LNCaP clone FGC (cell line): ENCODE measurements at regions not wholly inside any gene's neighbourhood (a gene's known extent, or its start where the extent isn't known, plus 50 kb on each side); places are given as distances from the start of the nearest gene placed in this dataset.
"Not testable (repeated sequence)": the region's sequence is repeated elsewhere in the genome, so short reads cannot be mapped to it uniquely, and the experiment has no call there.

Experiments used
- DNase-seq: peaks from one replicate; pipeline ENCODE4 v3.0.0-alpha.2; 2011; ENCODE audit warnings: low read depth
- H3K4me3 ChIP-seq: 2 replicates; pipeline ENCODE4 v1.5.1; 2011; ENCODE audit warnings: mild to moderate bottlenecking, low read depth, low read length, control low read depth
- TF ChIP-seq, protein P1 (sequence below): IDR thresholded peaks from 2 replicates; pipeline ENCODE4 v1.5.1; 2012; ENCODE audit warnings: mild to moderate bottlenecking; ENCODE audit not compliant: control insufficient read depth, insufficient read depth; ENCODE audit errors: extremely low read depth

DNA sequence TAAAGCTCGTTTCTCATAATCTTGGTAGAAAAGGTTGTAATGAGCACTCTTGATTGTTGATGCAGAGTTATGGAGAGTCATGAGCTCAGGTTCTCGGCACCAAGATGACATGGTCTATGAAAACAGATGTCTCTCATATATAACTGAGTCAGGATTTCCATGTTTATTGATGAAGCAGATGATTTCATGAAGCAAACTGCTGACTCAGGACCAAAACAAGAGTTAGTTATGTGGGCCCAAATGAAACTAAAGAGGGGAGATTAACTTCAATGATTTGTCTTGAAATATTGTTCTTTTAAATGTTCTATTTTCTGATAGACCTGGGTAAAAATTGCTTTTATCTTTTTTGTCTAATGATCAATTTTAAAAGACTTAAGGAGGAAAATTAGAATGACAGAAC, 258.6 kb upstream of the CTNND2 start:
- TF ChIP-seq, protein P1, sequence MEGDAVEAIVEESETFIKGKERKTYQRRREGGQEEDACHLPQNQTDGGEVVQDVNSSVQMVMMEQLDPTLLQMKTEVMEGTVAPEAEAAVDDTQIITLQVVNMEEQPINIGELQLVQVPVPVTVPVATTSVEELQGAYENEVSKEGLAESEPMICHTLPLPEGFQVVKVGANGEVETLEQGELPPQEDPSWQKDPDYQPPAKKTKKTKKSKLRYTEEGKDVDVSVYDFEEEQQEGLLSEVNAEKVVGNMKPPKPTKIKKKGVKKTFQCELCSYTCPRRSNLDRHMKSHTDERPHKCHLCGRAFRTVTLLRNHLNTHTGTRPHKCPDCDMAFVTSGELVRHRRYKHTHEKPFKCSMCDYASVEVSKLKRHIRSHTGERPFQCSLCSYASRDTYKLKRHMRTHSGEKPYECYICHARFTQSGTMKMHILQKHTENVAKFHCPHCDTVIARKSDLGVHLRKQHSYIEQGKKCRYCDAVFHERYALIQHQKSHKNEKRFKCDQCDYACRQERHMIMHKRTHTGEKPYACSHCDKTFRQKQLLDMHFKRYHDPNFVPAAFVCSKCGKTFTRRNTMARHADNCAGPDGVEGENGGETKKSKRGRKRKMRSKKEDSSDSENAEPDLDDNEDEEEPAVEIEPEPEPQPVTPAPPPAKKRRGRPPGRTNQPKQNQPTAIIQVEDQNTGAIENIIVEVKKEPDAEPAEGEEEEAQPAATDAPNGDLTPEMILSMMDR: no peak

DNA sequence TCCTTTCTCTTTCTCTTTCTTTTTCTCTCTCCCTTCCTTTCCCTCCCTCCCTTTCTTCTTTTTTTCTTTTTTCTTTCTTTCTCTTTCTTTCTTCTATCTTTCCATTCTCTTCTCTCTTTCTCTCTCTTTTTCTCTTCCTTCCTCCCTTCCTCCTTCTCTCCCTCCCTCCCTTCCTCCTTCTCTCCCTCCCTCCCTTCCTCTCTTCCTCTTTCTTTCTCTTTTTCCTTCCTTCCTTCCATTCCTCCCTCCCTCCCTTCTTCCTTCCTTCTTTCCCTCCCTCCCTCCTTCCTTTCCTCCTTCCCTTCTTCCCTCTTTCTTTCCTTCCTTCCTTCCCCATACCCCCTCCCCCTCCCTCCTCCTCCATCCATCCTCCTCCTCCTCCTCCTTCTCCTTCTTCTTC, 243.3 kb upstream of the CTNND2 start:
- no peak overlapping the region for H3K4me3 ChIP-seq
- TF ChIP-seq, protein P1: no peak
- DNase-seq: no peak

More for the DNA sequence above, 258.6 kb upstream of the CTNND2 start:
- H3K4me3 ChIP-seq: no peak overlapping the region
- no peak for DNase-seq

DNA sequence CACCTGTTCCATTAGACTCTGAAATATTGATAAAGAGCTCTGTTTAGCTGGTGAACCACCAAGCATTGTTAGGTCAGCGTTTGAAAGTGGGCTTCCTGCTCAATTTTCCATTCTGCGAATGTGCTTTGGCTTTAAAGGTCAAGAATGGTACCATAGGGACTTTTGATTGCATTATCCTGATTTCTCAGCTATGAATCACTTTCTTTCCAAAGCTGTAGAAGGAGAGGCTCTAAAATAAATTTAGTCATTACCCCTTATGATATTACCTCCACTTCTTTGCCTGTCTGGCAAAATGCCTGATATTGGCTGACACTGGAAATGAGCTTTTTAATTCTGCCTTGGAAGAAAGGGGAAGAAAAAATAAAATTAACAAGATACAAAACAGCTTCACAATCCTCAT, 237.2 kb upstream of the CTNND2 start:
- TF ChIP-seq, protein P1: no peak
- no peak overlapping the region for H3K4me3 ChIP-seq
- no peak for DNase-seq

DNA sequence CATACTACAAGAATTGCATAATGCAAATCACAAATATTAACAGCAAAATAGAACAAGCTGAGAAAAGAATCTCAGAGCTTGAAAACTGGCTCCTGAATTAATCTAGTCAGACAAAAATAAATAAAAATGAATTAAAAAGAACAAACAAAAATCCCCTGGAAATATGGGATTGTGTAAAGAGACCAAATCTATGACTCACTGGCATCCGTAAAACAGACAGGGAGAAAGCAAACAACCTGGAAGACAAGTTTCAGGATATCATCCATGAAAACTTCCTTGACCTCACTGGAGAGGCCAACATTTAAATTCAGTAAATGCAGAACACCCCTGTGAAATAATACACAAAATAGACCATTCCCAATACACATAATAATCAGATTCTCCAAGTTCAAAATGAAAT, 229.3 kb upstream of the CTNND2 start:
- no peak overlapping the region for H3K4me3 ChIP-seq
- TF ChIP-seq, protein P1: no peak
- no peak for DNase-seq

DNA sequence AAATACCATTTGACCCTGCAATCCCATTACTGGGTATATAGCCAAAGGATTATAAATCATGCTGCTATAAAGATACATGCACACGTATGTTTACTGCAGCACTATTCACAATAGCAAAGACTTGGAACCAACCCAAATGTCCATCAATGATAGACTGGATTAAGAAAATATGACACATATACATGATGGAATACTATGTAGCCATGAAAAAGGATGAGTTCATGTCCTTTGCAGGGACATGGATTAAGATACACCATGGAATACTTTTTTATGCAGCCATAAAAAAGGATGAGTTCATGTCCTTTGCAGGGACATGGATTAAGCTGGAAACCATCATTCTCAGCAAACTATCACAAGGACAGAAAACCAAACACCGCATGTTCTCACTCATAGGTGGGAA, 226.8 kb upstream of the CTNND2 start:
- not testable (repeated sequence) for H3K4me3 ChIP-seq, DNase-seq

DNA sequence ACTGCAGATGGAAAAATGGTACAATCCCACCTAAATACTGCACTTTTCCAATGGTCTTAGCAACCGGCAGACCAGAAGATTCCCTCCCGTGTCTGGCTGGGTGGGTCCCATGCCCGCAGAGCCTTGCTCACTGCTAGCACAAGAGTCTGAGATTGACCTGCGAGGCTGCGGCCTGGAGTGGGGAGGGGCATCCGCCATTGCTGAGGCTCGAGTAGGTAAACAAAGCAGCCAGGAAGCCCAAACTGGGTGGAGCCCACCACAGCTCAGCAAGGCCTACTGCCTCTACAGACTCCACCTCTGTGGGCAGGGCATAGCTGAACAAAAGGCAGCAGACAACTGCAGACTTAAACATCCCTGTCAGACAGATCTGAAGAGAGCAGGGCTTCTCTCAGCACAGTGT, 221.6 kb upstream of the CTNND2 start:
- DNase-seq: no peak
- no peak overlapping the region for H3K4me3 ChIP-seq
- TF ChIP-seq, protein P1: no peak

DNA sequence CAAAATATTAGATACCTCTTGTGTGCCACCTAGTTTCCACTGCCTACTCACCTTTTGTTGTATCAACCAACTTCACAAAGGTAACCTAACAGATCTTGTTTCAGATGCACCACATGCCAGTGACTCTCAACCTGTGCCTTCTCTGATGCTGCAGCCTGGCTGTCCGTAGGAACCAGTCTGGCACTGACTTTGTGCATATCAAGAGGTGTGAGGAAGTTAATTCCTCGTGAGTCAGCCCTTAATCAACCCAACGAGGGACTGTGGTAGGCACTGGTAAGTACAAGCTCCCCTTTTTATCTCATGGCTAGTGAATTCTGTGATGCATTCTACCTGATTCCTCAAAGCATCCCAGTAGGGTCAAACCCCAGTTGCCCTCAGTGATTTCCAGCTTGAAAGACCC, 215.4 kb upstream of the CTNND2 start:
- no peak overlapping the region for H3K4me3 ChIP-seq
- TF ChIP-seq, protein P1: no peak
- DNase-seq: no peak

DNA sequence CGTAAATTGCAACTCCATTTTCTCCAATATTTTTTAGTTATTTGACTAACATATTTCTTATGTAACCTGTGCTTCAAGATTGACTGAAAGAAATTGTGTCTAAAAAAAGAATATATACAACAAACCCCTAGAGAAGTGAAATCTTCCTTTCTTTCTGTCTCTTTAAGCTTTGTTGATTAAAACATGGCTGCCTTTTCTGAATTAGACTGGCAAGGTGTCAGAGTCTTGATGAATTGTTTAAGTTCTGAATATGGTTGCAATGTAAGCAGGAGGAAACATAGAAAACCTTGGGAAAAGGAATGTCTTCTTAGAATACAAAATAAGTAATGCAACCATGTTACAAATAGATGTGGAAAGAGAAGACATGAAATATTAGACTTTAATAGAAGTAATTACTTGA, 209.8 kb upstream of the CTNND2 start:
- TF ChIP-seq, protein P1: no peak
- no peak for DNase-seq
- no peak overlapping the region for H3K4me3 ChIP-seq
